GM18519 (cell line): ENCODE measurements at regions not wholly inside any gene's neighbourhood (a gene's known extent, or its start where the extent isn't known, plus 50 kb on each side); places are given as distances from the start of the nearest gene placed in this dataset.
"Not testable (repeated sequence)": the region's sequence is repeated elsewhere in the genome, so short reads cannot be mapped to it uniquely, and the experiment has no call there.

ENCODE experiments used
- ATAC-seq: cut with Tn5 transposase; IDR thresholded peaks from one replicate; pipeline ENCODE4 v1.9.1; 2021; ENCODE audit warnings: mild to moderate bottlenecking, moderate library complexity; ENCODE audit not compliant: unreplicated experiment, low FRiP score

DNA sequence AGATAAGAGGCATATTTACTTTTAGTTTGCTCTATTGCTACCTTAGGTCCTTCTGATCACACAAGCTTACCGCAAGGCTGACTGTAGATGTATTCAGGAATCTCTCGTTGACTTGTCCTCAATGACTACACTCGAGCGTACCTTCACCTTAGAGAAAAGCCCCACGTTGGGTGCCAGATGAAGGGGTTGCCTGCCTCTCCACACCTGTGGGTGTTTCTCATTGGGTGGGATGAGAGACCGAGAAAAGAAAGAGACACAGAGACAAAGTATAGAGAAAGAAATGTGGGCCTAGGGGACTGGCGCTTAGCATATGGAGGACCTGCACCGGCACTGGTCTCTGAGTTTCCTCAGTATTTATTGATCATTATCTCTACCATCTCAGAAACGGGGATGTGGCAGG, 51.8 kb downstream of the ASCL4 start:
- no peak for ATAC-seq

DNA sequence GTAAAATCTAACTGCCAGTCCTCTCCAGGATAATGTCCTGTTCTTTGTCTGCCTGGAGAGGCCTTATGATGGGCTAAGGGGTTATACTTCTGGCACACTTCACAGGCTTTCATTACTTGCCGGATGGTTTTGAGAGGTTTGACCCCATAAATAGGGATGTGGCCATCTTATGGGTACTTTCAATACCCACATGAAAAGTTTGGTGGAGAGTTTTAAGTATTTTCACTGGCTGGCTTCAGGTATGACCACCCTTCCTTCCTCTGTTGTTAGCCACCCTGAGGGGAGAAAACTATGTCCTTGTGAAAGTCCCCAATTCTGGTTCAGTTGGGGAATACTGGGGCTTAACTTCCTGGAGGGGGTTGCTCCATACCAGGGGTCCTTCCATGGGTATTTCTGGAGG, 54.8 kb downstream of the ASCL4 start:
- ATAC-seq, result no peak

DNA sequence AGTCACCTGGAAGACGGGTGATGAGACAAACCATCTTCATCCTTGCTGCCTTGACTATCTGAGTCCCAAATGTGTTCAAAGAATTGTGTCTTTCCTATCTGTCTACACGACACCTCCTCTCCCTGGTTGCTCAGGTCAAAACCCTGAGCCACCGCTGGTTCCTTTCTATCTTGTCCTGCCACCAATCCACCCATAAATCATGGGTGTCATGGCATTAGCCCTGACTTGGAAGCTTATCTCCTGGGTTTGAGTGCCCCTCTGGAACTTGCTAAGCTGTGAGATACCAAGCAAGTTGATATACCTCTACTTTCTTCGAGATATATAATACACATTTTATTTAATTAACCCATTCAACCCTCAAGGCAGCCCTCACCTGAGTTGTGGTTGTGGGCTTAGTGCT, 57.9 kb downstream of the ASCL4 start:
- no peak for ATAC-seq

DNA sequence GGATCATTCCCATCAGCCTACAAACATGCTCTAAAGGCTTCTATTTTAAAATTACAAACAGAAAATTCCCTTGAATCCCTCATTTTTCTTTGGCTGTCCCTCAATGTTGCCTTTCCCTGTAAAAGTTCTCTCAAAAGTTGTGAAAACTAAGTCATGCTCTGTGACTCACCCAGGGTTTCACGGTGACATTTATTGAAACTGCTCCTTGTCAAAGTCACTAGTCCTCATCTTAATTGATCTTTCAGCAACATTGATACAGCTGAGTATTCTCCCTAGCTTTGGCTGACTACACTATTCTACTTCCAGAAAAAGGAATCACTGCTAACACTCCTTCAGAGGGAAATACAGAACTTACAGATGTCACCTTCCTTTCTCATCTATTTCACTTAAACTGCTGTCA, 65.7 kb downstream of the ASCL4 start:
- no peak for ATAC-seq

DNA sequence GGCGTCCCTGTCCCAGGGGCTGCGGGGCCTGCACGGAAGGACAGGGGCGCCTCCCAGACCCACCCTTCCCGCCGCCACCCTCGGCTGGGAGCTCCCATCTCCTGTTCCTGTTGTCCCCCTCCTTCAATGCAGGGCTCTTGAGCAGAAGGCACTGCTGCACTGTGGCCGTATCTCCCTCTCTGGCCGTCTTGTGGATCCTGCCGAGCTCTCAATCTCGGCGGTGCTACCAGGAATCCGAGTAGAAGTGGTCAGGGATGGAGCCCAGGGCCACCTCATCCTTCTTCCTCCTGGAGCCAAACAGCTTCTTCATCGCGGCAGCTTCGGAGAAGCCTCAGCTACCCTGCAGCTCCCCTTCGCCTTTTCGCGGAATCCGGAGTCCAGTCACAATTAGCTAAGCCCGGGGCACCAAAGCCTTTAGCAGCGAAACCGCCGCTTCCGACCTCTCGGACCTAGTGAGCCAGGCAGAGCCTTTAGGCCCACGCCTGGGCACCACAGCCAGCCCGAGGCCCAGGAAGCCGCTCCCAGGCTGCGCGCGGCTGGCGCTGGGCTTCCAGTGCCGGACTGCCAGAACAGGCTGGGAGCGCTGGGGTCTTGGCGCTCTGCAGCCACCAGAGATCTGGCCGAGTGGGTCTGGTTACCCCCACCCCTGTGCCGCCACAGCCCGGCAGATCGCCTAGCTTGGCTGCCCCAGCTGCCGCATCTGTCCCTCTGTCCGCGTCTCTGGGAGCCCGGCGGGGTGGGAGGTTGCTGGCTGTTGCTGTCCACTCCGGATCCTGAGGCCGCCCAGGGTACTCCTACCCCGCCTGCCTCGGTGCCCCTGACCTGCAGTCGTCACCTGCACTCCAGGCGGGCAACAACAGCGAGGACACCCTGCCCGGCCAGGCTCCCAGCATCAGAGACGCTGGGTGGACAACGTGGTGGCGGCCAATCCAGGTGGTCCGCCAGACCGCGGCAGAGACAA, 69.1 kb downstream of the ASCL4 start:
- ATAC-seq, result no peak

DNA sequence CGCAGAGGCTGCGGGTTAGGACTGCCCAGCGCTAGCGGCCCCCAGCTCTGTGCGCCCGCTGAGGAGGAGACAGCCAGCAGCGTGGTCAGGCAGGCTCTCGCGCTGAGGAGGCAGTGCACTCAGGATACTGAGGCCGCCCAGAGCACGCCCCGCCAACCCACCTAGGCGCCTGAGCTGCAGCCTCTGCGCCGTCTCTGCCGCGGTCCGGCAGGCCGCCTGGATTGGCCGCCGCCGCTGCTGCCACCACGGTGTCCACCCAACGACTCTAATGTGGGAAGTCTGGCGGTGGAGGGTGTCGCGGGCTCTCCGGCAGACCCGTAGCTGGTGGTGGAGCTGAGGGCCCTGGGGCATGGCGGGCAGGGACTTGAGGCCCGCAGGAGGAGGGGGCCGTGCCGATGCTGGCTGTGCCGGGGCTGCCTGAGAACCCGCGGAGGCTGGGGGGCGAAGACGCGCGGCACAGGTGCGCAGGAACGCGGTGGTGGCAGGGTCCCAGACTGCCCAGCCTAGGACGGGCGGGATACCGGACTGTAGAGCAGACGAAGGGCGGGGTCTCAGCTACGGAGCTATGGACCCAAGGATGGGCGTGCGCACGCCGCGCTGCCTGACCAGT, 69.9 kb downstream of the ASCL4 start:
- ATAC-seq, result no peak

DNA sequence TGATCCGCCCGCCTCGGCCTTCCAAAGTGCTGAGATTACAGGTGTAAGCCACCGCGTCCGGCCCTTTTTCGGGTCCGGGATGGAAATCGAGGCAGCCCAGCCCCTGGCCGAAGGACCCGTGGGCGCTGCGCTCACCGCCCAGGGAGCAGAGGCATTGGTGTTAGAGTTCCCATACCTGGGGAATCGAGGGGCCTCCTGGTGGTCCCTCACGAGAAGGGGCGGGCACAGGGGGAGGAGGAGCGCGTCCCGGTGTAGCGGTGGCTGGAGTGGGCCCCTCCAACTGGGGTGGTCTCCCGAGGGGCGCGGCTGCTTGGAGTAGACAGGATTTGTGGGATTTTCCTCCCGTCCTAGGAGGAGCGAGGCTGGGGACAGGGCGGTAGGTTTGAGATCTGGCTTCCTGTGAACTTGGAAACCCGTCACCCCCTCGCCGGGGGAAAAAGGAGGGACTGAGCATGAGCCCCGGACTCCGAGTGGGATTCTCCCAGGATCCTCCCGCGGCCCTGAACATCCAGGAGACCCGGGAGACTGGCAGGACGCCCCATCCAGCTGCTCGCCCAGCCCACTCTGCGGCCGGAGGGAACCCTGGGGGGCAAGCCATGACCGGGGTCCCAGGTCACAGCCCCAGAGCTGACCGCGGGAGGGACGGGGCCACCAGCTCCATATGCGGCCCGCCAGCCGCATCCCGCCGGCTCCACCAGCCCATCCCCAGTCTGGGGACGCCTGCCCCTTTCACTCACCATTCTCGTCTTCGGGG, 70.9 kb downstream of the ASCL4 start:
- ATAC-seq, result no peak

DNA sequence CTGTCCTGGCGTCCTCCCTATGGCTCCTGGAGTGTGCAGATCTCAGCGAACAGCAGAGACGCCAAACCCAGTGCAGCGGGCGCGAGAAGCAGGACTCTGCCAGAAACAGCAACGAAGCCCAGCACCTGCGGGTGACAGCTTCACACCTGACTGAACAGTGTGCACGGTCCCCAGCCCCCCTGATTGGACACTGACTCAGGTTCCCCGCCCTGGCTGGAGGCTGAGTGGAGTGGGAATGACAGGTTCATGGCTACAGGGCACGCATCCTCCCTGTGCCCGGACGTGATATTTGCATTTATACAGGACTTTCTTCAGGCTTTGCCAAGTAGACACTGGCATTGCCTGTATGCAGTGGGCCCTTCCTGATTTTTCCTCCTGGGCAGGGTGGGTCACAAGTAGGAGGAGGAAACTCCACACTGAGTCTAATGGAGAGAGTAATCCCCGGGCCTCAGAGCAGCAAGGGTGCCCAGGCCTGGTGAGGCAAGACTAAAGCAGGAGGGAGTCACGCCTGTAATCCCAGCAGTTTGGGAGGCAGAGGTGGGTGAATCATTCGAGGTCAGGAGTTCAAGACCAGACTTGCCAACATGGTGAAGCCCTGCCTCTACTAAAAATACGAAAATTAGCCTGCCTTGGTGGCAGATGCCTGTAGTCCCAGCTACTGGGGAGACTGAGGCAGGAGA, 71.6 kb downstream of the ASCL4 start:
- no peak for ATAC-seq

DNA sequence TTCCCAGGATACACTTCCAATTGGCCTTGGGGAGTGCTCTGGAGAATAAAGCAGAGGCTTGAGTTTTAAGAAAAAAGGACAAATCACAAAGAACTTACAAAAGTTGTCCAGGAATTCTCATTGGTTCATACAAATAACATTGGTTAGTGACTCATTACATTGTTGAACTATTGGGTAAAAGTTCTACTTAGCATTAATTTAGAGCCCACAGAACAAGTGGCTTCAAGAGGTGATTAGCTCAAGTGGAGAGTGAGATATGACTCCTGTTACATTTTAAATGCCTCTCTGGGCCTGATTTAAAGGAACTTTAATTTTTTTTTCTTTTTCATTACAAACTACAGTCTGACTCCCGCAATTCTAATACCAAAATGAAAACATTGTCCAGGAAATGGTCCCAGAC, 72.9 kb downstream of the ASCL4 start:
- ATAC-seq, result no peak

DNA sequence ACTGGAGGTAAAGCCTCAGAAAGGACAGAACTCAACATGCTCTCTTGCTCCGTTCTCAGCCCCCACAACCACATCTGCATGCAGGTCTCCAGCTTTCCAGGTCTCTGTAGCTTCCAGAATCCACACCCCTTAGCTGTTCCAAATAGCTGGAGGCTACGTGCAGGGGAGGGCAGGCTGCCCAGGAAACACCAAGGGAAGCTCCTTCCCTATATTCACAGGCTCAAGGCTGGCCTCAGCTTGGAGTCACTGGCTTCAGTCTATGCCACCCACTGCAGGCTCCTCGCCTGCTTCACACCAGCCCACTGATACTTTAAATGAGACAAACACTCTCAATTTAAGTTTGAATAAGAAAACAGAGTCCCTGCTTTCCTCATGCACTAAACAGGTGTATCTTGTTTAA, 73.3 kb downstream of the ASCL4 start:
- no peak for ATAC-seq

DNA sequence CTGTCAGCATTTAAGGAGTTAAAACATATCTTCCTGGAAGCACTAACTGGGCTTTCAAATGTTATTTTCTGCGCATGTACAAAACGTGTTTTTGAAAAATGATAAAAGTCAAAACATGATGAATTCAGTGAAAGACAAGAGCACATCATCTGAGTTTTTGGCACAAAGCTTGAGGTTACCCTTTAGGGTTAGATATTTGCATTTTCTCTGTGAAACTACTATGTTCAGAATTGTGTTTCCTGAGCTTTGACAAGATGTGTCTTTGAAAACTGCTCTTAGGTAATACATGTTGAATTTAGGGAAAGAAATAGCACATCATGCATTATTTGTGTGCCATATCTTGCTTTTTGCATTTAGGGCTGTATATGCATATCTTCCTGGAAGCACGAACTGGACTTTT, 79.0 kb downstream of the ASCL4 start:
- ATAC-seq, result no peak

DNA sequence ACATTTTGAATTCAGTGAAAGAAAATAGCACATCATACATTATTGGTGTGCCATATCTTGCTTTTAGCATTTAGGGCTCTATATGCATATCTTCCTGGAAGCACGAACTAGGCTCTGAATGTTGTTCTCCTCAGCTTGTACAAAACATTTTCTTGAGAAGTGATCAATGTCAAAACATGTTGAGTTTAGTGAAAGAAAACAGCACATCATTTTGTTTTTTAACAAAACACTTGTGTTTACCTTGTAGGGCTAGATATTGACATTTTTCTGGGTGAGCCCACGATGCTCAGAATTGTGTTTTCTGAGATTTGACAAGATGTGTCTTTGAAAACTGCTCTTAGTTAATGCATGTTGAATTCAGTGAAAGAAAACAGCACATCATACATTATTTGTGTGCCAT, 81.0 kb downstream of the ASCL4 start:
- no peak for ATAC-seq

DNA sequence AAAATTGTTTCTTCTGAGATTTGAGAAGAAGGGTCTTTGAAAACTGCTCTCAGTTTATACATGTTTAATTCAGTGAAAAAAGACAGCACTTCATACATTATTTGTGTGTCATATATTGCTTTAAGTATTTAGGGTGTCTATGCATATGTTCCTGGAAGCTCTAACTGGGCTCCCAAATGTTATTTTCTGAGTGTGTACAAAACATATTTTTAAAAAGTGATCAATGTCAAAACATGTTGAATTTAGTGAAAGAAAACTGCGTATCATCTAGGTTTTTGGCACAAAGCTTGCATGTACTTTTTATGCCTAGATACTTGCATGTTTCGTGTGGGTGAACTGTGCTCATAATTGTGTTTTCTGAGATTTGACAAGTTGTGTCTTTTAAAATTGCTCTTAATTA, 81.6 kb downstream of the ASCL4 start:
- ATAC-seq, result no peak

DNA sequence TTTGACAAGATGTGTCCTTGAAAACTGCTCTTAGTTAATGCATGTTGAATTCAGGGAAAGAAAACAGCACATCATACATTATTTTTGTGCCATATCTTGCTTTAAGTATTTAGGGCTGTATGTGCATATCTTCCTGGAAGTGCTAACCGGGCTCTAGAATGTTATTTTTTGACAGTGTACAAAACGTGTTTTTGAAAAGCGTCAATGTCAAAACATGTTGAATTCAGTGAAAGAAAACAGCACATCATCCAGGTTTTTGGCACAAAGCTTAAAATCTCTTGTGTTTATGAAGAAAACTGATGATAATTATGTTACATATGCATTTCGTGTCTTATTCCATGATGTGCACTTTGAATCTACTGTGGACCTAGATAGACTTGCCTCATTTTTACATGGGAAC, 82.7 kb downstream of the ASCL4 start:
- no peak for ATAC-seq

DNA sequence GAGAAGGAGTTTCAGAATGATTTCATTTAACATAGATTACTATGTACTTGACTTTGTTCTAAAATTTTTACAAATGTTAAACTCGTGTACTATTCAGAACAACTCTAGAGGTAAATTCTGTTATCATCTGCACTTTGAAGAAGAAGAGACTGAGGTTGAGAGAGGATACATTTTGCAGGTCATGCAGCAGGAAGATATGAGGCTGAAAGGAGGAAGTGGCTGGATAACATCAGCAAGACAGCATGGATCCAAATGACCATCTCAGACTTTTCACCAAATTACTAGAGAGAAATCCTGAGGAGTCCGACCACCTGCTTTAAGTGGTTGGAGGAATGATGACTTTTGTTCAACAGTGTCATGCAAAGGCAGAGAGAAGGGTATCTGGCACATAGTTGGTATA, 84.9 kb downstream of the ASCL4 start:
- ATAC-seq, result no peak

DNA sequence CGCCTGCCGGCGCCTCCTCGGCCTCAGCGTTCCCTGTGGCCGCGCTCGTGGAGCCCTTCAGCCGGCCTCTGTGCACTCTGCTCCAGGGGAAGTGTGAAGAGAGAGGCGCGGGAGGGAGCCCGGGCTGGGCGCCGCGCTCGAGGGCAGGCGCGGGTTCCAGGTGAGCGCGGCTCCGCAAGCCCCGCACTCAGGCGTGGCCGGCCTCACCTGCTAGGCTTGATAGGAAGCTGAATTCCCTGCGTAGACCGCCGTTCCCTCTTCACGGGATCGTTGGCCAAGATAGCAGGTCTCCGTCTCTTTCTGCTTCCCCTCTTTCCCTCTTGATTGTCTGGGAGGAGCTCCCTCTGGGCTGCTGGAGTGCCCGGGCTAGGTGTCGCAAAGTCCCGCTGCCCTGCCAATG, 89.7 kb downstream of the ASCL4 start:
- no peak for ATAC-seq

DNA sequence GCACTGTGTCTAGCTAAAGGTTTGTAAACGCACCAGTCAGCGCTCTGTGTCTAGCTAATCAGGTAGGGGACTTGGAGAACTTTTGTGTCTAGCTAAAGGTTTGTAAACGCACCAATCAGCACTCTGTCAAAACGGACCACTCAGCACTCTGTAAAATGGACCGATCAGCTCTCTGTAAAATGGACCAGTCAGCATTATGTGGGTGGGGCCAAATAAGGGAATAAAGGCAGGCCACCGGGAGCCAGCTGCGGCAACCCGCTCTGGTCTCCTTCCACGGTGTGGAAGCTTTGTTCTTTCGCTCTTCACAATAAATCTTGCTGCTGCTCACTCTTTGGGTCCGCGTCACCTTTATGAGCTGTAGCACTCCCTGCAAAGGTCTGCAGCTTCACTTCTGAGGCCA, 90.2 kb downstream of the ASCL4 start:
- ATAC-seq, result not testable (repeated sequence)

DNA sequence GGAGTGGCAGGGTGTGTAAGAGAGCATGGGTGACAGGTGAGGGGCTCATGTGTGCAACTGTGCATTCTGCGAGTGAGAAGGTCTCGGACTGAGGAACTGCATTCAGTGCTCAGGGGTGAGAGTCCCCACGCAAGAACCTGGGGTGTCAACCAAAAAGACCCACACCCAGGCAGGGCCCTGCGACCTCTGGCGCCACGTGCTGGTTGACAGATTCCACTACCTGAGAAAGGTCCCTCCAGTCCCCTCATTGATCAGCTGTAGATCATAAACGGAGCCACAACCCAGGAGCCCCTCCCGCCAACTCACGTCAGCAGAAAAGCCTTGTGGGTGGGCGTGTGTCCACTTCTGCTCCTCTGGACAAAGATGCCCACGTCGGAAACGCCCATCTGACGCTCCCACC, 98.7 kb downstream of the ASCL4 start:
- ATAC-seq, result no peak

DNA sequence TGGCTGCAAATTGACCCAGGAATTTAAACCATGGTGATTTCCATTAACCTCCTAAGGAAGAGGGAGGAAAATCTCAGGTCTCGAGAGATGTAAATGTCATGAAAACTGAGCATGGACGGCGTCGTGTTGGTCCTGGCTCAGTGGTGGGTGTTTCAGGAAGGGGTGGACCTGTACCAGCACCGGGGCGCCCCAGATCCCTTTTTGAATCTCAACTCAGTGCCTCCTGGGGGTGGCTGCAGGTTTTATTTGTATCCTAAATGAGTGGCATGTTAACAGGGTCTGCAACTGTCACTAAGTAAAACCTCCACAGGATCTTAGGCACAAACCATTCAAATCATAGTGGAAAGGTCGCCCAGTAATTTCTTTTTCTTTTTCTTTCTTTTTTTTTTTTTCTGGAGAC, 101.3 kb downstream of the ASCL4 start:
- no peak for ATAC-seq

DNA sequence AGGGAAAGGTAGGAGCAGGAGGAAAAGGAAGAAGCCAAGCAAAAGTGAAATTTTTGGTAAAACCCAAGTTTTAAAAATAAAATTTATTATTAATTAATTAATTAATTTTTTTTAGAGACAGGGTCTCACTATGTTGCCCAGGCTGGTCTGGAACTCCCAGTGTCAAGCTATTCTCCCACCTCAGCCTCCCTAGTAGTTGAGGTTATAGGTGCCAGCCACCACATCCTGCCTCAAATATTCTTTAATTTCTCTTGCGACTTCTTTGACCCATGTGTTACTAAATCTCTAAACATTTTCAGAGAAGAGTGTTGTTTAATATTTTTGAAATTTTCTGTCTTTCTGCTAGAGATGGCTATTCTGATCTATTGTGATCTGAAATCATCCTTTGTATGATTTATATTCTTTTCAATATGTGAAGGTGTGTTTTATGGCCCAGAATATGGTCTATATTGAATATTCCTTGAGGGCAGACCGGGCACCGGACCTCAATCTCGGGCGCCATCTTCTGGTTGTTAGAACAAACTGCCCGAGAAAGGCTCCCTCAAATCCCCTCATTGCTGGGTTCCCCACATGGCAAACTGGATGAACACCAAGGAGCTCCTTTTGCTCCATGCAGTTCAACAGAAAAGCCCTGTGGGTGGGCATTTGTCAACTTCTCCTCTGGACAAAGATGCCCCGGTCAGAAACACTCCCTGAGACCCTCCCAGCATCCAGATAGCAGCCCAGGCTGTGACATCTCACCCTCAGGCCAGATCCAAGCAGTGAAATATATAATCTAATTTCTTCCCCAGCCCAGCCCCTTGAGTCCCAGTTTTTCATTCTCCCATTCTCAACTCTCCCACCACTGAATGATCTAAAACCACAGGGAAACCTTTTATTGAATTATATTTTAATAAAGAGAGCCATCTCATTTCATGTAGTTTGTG, 110.5 kb downstream of the ASCL4 start:
- ATAC-seq, result no peak
